ENCODE measurements at regions not wholly inside any gene's neighbourhood (a gene's known extent, or its start where the extent isn't known, plus 50 kb on each side); places are given as distances from the start of the nearest gene placed in this dataset.

DNA sequence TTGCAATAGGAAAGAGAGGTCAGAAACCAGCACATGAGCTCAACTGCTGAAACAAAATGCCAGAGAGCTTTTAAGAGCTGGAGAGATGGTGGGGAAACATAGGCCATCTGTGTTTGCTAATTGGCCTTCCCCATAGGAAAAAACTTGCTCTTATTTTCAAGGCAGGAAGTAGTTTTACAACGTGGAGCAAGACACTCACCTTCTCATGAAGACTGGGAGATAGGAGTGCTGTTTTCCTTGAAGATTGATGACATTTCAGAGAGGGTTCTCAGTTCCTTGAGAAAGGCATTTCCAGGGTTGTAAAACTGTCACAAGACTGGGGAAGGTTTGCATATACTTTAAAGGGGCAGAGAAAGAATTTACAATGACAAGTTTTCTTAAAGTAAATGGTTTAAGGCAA lies 586.3 kb upstream of the RAG2 start:
- no peak for TF ChIP-seq POLR2A (IDR thresholded peaks at IDR 0.05; ENCODE audit: low read length)
- TF ChIP-seq GATA1 (IDR thresholded peaks at IDR 0.05; ENCODE audit: low read depth, low read length) = no peak
